ENCODE measurements at regions not wholly inside any gene's neighbourhood (a gene's known extent, or its start where the extent isn't known, plus 50 kb on each side); places are given as distances from the start of the nearest gene placed in this dataset.

DNA sequence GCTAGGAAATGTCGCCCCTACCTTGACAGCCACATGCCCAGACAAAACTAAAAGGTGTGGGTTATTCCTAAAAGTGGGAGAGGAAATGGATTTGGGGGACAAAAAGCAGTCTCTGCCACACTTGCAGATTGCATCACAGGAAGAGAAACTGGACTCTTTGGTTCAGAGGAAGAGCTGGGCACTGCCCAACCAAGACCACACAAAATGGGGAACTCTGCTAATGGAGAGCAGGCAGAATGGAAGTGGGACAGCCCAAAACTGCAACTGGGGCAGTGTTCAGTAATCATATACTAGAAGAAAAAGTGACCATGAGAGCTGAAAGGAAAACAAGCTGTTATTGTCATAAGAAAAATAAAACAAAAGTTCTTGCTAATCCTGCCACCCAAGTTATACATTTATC is 138.9 kb upstream of the FRMD4B start:
- Mint-ChIP-seq H3K36me3 (ENCODE audit: insufficient read depth, unreplicated experiment) (no peaks in the 10 kb centered on the region), H3K27ac (ENCODE audit: unreplicated experiment) (no peak overlapping the region), H3K27me3 (ENCODE audit: unreplicated experiment) (peaks cover 11% of the 10 kb centered on the region), H3K4me1 (ENCODE audit: low read depth, unreplicated experiment) (no peaks in the 10 kb centered on the region), H3K4me3 (ENCODE audit: low read depth, unreplicated experiment) (no peak overlapping the region), H3K9me3 (ENCODE audit: low read depth, unreplicated experiment) (peaks cover 3% of the 10 kb centered on the region)
- DNase-seq: no peak
- BruUV-seq (replicated peaks): no TSS peak
- TF ChIP-seq, protein P1, sequence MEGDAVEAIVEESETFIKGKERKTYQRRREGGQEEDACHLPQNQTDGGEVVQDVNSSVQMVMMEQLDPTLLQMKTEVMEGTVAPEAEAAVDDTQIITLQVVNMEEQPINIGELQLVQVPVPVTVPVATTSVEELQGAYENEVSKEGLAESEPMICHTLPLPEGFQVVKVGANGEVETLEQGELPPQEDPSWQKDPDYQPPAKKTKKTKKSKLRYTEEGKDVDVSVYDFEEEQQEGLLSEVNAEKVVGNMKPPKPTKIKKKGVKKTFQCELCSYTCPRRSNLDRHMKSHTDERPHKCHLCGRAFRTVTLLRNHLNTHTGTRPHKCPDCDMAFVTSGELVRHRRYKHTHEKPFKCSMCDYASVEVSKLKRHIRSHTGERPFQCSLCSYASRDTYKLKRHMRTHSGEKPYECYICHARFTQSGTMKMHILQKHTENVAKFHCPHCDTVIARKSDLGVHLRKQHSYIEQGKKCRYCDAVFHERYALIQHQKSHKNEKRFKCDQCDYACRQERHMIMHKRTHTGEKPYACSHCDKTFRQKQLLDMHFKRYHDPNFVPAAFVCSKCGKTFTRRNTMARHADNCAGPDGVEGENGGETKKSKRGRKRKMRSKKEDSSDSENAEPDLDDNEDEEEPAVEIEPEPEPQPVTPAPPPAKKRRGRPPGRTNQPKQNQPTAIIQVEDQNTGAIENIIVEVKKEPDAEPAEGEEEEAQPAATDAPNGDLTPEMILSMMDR (IDR thresholded peaks at IDR 0.05; ENCODE audit: unreplicated experiment): no peak
- CTCF ChIA-PET: interaction anchor here (0.6 kb wide), 1 partner anchor 178 kb away, joined by 4 read pairs; no protein-coding TSS in a partner anchor
- intact Hi-C loops (cut with micrococcal nuclease; ENCODE audit: unreplicated experiment): no loop called here

DNA sequence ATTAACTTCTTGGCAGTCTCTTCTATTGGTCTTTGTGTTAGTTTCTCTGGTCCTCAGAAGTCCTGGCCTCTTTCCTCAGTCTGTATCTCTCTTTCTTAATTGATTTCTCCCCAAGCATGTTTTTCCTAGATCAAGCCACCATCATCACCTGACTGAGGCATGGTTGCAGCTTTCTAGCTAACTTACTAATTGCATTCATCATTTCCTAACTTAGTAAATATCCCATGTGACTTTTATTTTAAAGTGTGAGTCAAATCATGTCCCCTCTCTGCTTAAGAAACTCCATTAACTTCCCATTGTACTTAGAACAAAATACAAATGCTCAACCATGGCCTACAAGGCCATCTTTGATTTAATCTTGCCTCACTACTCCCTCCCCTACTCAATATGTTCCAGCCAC is 135.4 kb upstream of the FRMD4B start:
- DNase-seq: no peak
- no peaks in the 10 kb centered on the region for H3K36me3 Mint-ChIP-seq (ENCODE audit: insufficient read depth, unreplicated experiment)
- peaks cover 3% of the 10 kb centered on the region for H3K9me3 Mint-ChIP-seq (ENCODE audit: low read depth, unreplicated experiment)
- no peaks in the 10 kb centered on the region for H3K4me1 Mint-ChIP-seq (ENCODE audit: low read depth, unreplicated experiment)
- H3K27me3 Mint-ChIP-seq (ENCODE audit: unreplicated experiment): peaks cover 12% of the 10 kb centered on the region
- no TSS peak for BruUV-seq (replicated peaks)
- intact Hi-C loops (cut with micrococcal nuclease; ENCODE audit: unreplicated experiment): no loop called here
- H3K4me3 Mint-ChIP-seq (ENCODE audit: low read depth, unreplicated experiment): no peak overlapping the region
- TF ChIP-seq, protein P1 (IDR thresholded peaks at IDR 0.05; ENCODE audit: unreplicated experiment): no peak
- H3K27ac Mint-ChIP-seq (ENCODE audit: unreplicated experiment): no peak overlapping the region
- CTCF ChIA-PET: no interaction called here

DNA sequence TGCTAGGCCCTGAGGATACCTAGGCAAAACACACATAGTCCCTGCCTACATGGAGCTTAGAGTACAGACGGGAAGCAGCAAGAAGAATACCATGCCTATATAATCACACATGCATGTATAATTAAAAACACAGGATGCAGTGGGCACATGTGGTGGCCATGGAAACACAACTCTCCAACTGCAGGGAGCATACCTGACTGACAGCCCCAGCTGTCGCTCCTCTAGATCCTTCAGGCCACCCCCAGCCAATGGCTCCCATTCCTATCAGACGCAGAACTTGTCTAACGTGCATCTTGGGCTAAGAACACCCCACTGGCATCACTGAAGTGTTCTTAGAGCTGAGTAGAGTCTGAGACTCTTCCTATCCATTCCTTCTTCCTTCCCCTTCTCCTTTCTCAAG is 125.5 kb upstream of the FRMD4B start:
- intact Hi-C loops (cut with micrococcal nuclease; ENCODE audit: unreplicated experiment): no loop called here
- no peaks in the 10 kb centered on the region for H3K4me1 Mint-ChIP-seq (ENCODE audit: low read depth, unreplicated experiment)
- no peak overlapping the region for H3K27ac Mint-ChIP-seq (ENCODE audit: unreplicated experiment)
- no peaks in the 10 kb centered on the region for H3K27me3 Mint-ChIP-seq (ENCODE audit: unreplicated experiment)
- CTCF ChIA-PET: no interaction called here
- TF ChIP-seq, protein P1 (IDR thresholded peaks at IDR 0.05; ENCODE audit: unreplicated experiment): no peak
- BruUV-seq (replicated peaks): no TSS peak
- no peak overlapping the region for H3K4me3 Mint-ChIP-seq (ENCODE audit: low read depth, unreplicated experiment)
- peaks cover 8% of the 10 kb centered on the region for H3K9me3 Mint-ChIP-seq (ENCODE audit: low read depth, unreplicated experiment)
- no peak for DNase-seq
- H3K36me3 Mint-ChIP-seq (ENCODE audit: insufficient read depth, unreplicated experiment): no peaks in the 10 kb centered on the region

GRCh38 chr3:69510481-69511030 is 124.7 kb upstream of the FRMD4B start:
- Mint-ChIP-seq H3K36me3 (ENCODE audit: insufficient read depth, unreplicated experiment) (no peaks in the 10 kb centered on the region), H3K4me3 (ENCODE audit: low read depth, unreplicated experiment) (no peak overlapping the region), H3K9me3 (ENCODE audit: low read depth, unreplicated experiment) (peaks cover 8% of the 10 kb centered on the region), H3K4me1 (ENCODE audit: low read depth, unreplicated experiment) (no peaks in the 10 kb centered on the region), H3K27ac (ENCODE audit: unreplicated experiment) (no peak overlapping the region), H3K27me3 (ENCODE audit: unreplicated experiment) (no peaks in the 10 kb centered on the region)
- no peak for DNase-seq
- intact Hi-C loops (cut with micrococcal nuclease; ENCODE audit: unreplicated experiment): no loop called here
- CTCF ChIA-PET: no interaction called here
- TF ChIP-seq, protein P1 (IDR thresholded peaks at IDR 0.05; ENCODE audit: unreplicated experiment): no peak
- BruUV-seq (replicated peaks): no TSS peak

All from Calu3 (cell line).